NT2/D1 (cell line): ENCODE measurements at regions not wholly inside any gene's neighbourhood (a gene's known extent, or its start where the extent isn't known, plus 50 kb on each side); places are given as distances from the start of the nearest gene placed in this dataset.

Source experiments
- SUZ12 ChIP-seq: IDR thresholded peaks from 2 replicates; pipeline ENCODE4 v1.6.1; 2011; ENCODE audit not compliant: insufficient read length, insufficient read depth; ENCODE audit errors: extremely low read depth
- YY1 ChIP-seq: IDR thresholded peaks from 2 replicates; pipeline ENCODE4 v1.6.1; 2011; ENCODE audit not compliant: insufficient read length, insufficient read depth
- ZNF274 ChIP-seq: IDR thresholded peaks from 2 replicates; pipeline ENCODE4 v1.6.1; 2011; ENCODE audit warnings: mild to moderate bottlenecking, low read depth, low read length

DNA sequence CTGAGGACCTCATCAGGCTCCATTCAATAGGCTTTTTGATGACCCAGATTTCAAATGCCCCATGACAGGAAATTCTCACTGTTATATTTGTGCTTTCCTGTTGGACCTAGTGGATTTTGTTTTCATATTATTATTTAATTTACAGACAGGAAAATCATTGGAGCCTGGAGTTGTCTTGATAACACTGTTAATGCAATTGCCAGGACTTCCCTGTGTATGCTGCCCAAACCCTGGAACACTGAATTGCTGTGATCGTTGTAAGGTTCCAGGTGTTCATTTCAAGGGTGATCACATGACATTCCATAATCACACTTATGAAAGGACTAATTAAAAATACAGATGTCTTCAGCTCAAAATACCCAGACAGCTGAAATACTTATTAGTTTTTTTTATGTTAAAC lies 783.2 kb downstream of the DHX35 start:
- TF ChIP-seq SUZ12 = no peak
- no peak for TF ChIP-seq YY1
- TF ChIP-seq ZNF274 = no peak
